Kidney (tissue), 13 donors: ENCODE measurements at regions not wholly inside any gene's neighbourhood (a gene's known extent, or its start where the extent isn't known, plus 50 kb on each side); places are given as distances from the start of the nearest gene placed in this dataset.

Experiments used
- DNase-seq, 5 donors: peaks; one replicate each; pipeline ENCODE4 v3.0.0-alpha.2; 2013 to 2020
- FAIRE-seq: peaks from 2 replicates; lab custom pipeline; 2012; peaks lifted over from hg19 to GRCh38; lab: Jason Lieb, UNC
- H3K27ac ChIP-seq, 2 donors: one replicate each; pipeline ENCODE4 v1.7.0; 2013; ENCODE audit warnings: low read depth in 2 of 2, low read length in 2 of 2, inconsistent platforms in 1 of 2
- H3K27me3 ChIP-seq: one replicate; pipeline ENCODE4 v1.7.1; 2013; ENCODE audit warnings: low read length, inconsistent platforms; ENCODE audit not compliant: control insufficient read depth, insufficient read depth
- H3K36me3 ChIP-seq, 3 donors: one replicate each; pipeline versions ENCODE4 v1.7.0 to v1.7.1; 2013; ENCODE audit warnings: low read length in 3 of 3, control low read depth in 1 of 3, inconsistent platforms in 1 of 3; ENCODE audit not compliant: insufficient read depth in 3 of 3, control insufficient read depth in 2 of 3
- H3K4me1 ChIP-seq, 3 donors: one replicate each; pipeline versions ENCODE4 v1.7.0 to v1.7.1; 2013; ENCODE audit warnings: low read length in 3 of 3, inconsistent platforms in 1 of 3, low read depth in 1 of 3; ENCODE audit not compliant: control insufficient read depth in 2 of 3, insufficient read depth in 2 of 3
- H3K4me3 ChIP-seq, 3 donors: one replicate each; pipeline versions ENCODE4 v1.7.0 to v1.8.1; 2013; ENCODE audit warnings: low read length in 3 of 3, control low read depth in 1 of 3, inconsistent platforms in 1 of 3
- H3K9ac ChIP-seq, 3 donors: one replicate each; pipeline versions ENCODE4 v1.7.0 to v1.7.1; 2013; ENCODE audit warnings: low read length in 3 of 3, control low read depth in 1 of 3, inconsistent platforms in 1 of 3
- H3K9me3 ChIP-seq, 3 donors: one replicate each; pipeline versions ENCODE4 v1.7.0 to v1.7.1; 2013; ENCODE audit warnings: low read length in 3 of 3, control low read depth in 1 of 3, inconsistent platforms in 1 of 3; ENCODE audit not compliant: control insufficient read depth in 2 of 3, insufficient read depth in 1 of 3
- CTCF ChIP-seq: IDR thresholded peaks from 3 replicates; pipeline ENCODE4 v1.5.1; 2012; ENCODE audit warnings: mild to moderate bottlenecking, moderate library complexity, borderline replicate concordance; ENCODE audit not compliant: insufficient read depth; ENCODE audit errors: extremely low read depth
- intact Hi-C: fragments of 100-400 bp; cut with DNase I; formaldehyde crosslinking; loops from one replicate; pipeline ENCODE4 v1.11.1; 2022
- donor health status: control.
- donor health status: control.
- donor health status: control.
- donor health status: control.
- donor health status: control.
- donor health status: DM: yes; HTN: yes; CAD: no.
- donor health status: Normal renal cell carcinoma (clear cell type).

DNA sequence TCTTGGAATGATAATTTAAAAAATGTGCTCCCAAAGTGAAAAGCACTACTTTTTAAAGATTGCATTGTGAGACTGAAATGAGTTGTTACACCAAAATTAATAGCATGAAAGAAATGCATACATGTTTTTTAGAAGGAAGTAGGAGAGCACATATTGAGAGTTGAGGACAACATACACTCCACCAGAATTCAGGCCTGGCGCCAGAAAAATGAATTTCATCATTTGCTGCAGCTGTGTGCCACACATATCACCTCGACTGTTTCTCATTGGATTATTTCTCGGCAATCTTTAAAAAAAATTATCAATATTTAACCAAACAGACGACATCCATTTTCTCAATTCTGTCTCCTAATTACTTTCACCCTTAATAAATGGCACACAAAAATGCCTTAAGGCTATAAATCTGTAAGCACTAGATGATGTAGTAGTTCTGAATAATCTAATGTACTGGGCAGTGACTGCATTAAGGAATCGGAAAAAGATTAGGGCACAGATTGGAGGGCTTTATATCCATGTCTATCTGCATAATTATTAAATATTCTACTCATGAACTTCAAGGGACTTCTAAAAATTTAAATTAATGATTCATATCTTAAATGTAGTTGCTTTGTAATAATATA lies 590.4 kb downstream of the NXPH1 start:
- no peaks in the 10 kb centered on the region for H3K36me3 ChIP-seq
- DNase-seq (no peak), FAIRE-seq (no peak)
- H3K27ac ChIP-seq, result no peak overlapping the region
- no peaks in the 10 kb centered on the region for H3K4me1 ChIP-seq
- H3K9ac ChIP-seq, result no peak overlapping the region
- no peak for TF ChIP-seq CTCF
- no peaks in the 10 kb centered on the region for H3K27me3 ChIP-seq
- intact Hi-C loops, result no loop called here
- no peaks in the 10 kb centered on the region for H3K9me3 ChIP-seq
- no peak overlapping the region for H3K4me3 ChIP-seq

GRCh38 chr7:9026121-9026520 lies 592.7 kb downstream of the NXPH1 start:
- no peaks in the 10 kb centered on the region for H3K36me3 ChIP-seq
- no peaks in the 10 kb centered on the region for H3K9me3 ChIP-seq
- no peaks in the 10 kb centered on the region for H3K27me3 ChIP-seq
- intact Hi-C loops, result no loop called here
- H3K4me3 ChIP-seq, result no peak overlapping the region
- no peaks in the 10 kb centered on the region for H3K4me1 ChIP-seq
- no peak overlapping the region for H3K9ac ChIP-seq
- TF ChIP-seq CTCF, result no peak
- no peak overlapping the region for H3K27ac ChIP-seq
- FAIRE-seq, result no peak
- DNase-seq, result no peak

GRCh38 chr7:9028012-9028411 lies 594.6 kb downstream of the NXPH1 start:
- TF ChIP-seq CTCF, result no peak
- intact Hi-C loops, result no loop called here
- FAIRE-seq, result no peak
- DNase-seq, result no peak
- Histone ChIP-seq H3K9me3 (no peaks in the 10 kb centered on the region), H3K36me3 (no peaks in the 10 kb centered on the region), H3K27ac (no peak overlapping the region), H3K4me1 (no peaks in the 10 kb centered on the region), H3K27me3 (no peaks in the 10 kb centered on the region), H3K9ac (no peak overlapping the region), H3K4me3 (no peak overlapping the region)
